ENCODE measurements at regions not wholly inside any gene's neighbourhood (a gene's known extent, or its start where the extent isn't known, plus 50 kb on each side); places are given as distances from the start of the nearest gene placed in this dataset.

DNA sequence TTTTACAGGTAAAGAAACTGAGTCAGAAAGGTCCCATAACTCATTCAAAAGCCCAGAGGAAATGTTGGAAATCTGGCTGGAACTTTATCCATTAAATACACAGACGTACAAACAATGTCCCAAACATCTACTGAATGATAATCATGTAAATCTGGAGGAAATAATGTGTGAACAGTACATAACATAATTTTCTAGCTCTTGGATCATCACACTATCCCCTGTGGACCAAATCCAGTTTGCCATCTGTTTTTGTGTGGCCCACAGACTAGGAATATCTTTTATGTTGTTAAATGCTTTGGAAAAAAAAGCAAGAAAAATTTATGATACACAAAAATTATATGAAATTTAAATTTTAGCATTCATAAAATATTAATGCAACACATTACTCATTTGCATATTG lies 389.9 kb upstream of the SOX9 start:
- TF ChIP-seq, protein P1, sequence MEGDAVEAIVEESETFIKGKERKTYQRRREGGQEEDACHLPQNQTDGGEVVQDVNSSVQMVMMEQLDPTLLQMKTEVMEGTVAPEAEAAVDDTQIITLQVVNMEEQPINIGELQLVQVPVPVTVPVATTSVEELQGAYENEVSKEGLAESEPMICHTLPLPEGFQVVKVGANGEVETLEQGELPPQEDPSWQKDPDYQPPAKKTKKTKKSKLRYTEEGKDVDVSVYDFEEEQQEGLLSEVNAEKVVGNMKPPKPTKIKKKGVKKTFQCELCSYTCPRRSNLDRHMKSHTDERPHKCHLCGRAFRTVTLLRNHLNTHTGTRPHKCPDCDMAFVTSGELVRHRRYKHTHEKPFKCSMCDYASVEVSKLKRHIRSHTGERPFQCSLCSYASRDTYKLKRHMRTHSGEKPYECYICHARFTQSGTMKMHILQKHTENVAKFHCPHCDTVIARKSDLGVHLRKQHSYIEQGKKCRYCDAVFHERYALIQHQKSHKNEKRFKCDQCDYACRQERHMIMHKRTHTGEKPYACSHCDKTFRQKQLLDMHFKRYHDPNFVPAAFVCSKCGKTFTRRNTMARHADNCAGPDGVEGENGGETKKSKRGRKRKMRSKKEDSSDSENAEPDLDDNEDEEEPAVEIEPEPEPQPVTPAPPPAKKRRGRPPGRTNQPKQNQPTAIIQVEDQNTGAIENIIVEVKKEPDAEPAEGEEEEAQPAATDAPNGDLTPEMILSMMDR (conservative IDR thresholded peaks at IDR 0.05): no peak
- no peak for TF ChIP-seq ZFX (IDR thresholded peaks at IDR 0.05)
- no peak overlapping the region for H3K27ac ChIP-seq

DNA sequence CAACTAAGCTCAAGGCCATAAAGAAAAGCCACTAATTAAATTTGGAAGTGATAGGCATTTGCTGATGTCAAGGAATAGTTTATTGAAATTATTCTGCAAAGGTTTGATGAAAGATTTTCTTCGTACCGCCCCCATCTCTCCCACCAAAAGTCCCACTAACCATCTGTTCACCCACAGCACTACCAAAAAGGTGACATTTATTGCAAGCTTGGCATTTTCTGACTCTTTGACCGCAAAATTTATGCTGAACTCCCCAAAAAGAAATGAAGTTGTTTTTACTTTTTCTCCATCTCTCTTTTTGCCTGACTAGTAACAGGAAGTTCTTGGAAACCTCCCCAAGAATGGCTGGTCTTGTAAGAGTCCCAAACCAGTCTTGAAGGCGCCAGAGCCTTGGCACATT lies 384.9 kb upstream of the SOX9 start:
- no peak overlapping the region for H3K27ac ChIP-seq
- no peak for TF ChIP-seq ZFX (IDR thresholded peaks at IDR 0.05)
- TF ChIP-seq, protein P1 (conservative IDR thresholded peaks at IDR 0.05): no peak

DNA sequence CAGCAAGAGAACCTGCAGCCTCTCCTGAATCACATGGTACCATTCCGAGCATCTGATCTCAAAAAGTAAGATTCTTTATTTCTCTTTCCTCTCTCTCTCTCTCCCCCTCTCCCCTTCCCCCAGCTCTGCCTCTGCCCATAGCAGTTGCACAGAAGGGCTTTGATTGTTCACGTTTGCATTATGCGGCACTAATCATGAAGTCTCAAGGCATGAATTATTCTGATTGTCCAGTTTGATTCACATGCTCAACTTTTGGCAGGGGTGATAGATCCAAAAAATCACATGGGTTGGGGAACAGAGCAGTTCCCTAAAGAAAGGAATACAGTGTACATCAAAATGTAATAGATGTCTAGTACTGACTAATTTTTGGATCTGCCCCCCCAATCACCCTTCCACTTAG lies 380.0 kb upstream of the SOX9 start:
- H3K27ac ChIP-seq: no peak overlapping the region
- TF ChIP-seq, protein P1 (conservative IDR thresholded peaks at IDR 0.05): no peak
- no peak for TF ChIP-seq ZFX (IDR thresholded peaks at IDR 0.05)

DNA sequence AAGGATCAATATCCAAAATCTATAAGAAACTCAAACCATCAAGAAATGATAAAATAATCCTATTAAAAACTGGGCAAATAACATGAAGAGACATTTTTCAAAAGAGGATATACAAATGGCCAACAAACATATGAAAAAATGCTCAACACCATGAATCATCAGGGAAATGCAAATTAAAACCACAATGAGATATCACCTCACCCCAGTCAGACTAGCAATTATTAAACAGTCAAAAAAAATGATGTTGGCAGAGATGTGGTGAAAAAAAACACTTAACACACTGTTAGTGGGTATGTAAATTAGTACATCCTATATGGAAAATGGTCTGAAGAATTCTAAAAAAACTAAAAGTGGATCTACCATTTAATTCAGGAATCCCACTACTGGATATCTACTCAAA lies 379.0 kb upstream of the SOX9 start:
- no peak for TF ChIP-seq ZFX (IDR thresholded peaks at IDR 0.05)
- TF ChIP-seq, protein P1 (conservative IDR thresholded peaks at IDR 0.05): no peak

DNA sequence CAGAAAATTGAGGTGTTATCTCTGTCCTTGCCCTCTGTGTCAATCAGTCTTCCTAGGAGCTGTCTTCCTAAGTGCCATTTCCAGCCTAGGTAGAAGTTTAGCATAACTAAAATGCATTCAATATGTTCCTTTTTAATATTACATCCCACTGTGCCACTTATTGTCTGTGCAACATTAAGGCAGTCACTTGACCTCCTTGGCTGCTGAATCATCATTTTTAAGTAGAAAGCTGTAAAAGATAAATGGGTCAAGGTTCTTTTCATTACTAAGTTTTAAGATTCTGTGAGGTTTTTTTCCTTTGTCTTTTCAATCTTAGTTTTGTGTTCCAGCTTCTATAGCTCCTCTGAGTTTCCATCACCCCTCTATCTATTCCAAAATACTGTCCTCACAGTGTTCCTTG lies 371.9 kb upstream of the SOX9 start:
- H3K27ac ChIP-seq: no peak overlapping the region
- TF ChIP-seq, protein P1 (conservative IDR thresholded peaks at IDR 0.05): no peak
- TF ChIP-seq ZFX (IDR thresholded peaks at IDR 0.05): no peak

More for the DNA sequence above, 379.0 kb upstream of the SOX9 start:
- no peak overlapping the region for H3K27ac ChIP-seq

DNA sequence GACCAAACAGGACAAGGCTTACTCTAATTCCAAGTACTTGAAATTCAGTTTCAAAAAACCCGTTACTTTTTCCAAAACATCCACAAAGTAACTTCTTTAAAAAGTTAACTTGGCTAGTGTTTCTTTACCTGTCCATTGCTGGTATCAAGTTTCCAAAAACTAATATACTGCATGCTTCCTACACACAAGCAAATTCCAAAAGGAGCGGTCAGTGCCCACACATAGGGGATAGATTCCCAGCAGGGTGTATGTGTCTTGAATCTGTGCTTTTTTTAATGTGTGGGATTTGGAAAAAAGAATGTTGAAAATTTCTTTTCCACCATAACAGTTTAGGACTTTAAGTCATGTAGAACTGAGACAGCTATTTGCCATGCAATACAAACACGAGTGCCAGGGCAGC lies 367.8 kb upstream of the SOX9 start:
- TF ChIP-seq, protein P1 (conservative IDR thresholded peaks at IDR 0.05): no peak
- TF ChIP-seq ZFX (IDR thresholded peaks at IDR 0.05): no peak
- no peak overlapping the region for H3K27ac ChIP-seq

DNA sequence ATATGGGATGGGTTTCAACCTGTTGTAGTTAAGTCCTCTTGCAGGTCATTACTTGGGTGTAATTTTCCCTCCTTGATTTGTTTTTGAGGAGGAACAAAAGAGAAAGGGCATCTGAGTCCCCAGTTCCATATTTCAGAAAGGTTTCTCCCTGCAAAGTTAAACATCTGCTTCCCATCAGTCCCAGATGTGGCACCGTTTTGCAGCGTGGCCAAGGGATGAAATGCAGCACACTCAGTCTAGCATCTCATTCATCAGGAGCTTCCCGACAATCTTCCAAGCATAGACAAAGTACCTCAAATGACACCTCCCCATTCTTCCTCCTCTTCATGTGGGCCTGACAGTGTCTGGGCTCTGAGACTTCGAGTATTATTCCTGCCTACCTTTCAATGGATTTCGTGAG lies 363.7 kb upstream of the SOX9 start:
- H3K27ac ChIP-seq: no peak overlapping the region
- no peak for TF ChIP-seq ZFX (IDR thresholded peaks at IDR 0.05)
- TF ChIP-seq, protein P1 (conservative IDR thresholded peaks at IDR 0.05): no peak
